Glomerular visceral epithelial cell (primary cell): ENCODE measurements at regions not wholly inside any gene's neighbourhood (a gene's known extent, or its start where the extent isn't known, plus 50 kb on each side); places are given as distances from the start of the nearest gene placed in this dataset.
"Not testable (repeated sequence)": the region's sequence is repeated elsewhere in the genome, so short reads cannot be mapped to it uniquely, and the experiment has no call there.

Experiments used
- DNase-seq: peaks from one replicate; pipeline ENCODE4 v3.0.0-alpha.2; 2016; ENCODE audit errors: extremely low spot score

GRCh38 chr13:72586518-72586917, 140.9 kb downstream of the MZT1 start:
- no peak for DNase-seq

GRCh38 chr13:72585254-72585653, 142.2 kb downstream of the MZT1 start:
- DNase-seq: no peak

- DNase-seq: no peak
These were observed 156.2 kb downstream of the MZT1 start for GRCh38 chr13:72571191-72571590.

- no peak for DNase-seq
These were observed 157.4 kb downstream of the MZT1 start for GRCh38 chr13:72570019-72570418.

GRCh38 chr13:72567566-72567965, 159.9 kb downstream of the MZT1 start:
- no peak for DNase-seq

GRCh38 chr13:72566526-72566925, 160.9 kb downstream of the MZT1 start:
- DNase-seq: no peak

GRCh38 chr13:72565893-72566292, 161.5 kb downstream of the MZT1 start:
- DNase-seq: peak; percentile 37

- no peak for DNase-seq
These were observed 164.7 kb downstream of the MZT1 start for GRCh38 chr13:72562686-72563085.

- no peak for DNase-seq
These were observed 165.6 kb downstream of the MZT1 start for GRCh38 chr13:72561791-72562190.

- no peak for DNase-seq
These were observed 167.7 kb downstream of the MZT1 start for GRCh38 chr13:72559716-72560115.

- no peak for DNase-seq
These were observed 170.5 kb downstream of the MZT1 start for GRCh38 chr13:72556945-72557344.

- no peak for DNase-seq
These were observed 171.8 kb downstream of the MZT1 start for GRCh38 chr13:72555601-72556000.

- DNase-seq: no peak
These were observed 174.7 kb downstream of the MZT1 start for GRCh38 chr13:72552731-72553130.

GRCh38 chr13:72545895-72546294, 181.5 kb downstream of the MZT1 start:
- not testable (repeated sequence) for DNase-seq

GRCh38 chr13:72545030-72545719, 182.3 kb downstream of the MZT1 start:
- no peak for DNase-seq

GRCh38 chr13:72544042-72544441, 183.4 kb downstream of the MZT1 start:
- DNase-seq: no peak

GRCh38 chr13:72542241-72542640, 185.2 kb downstream of the MZT1 start:
- no peak for DNase-seq

- no peak for DNase-seq
These were observed 185.8 kb downstream of the MZT1 start for GRCh38 chr13:72541674-72542073.

GRCh38 chr13:72540881-72541280, 186.5 kb downstream of the MZT1 start:
- no peak for DNase-seq

- no peak for DNase-seq
These were observed 187.5 kb downstream of the MZT1 start for GRCh38 chr13:72539925-72540324.

GRCh38 chr13:72537782-72538181, 189.6 kb downstream of the MZT1 start:
- DNase-seq: no peak

GRCh38 chr13:72537395-72537780, 190.0 kb downstream of the MZT1 start:
- DNase-seq: no peak

- no peak for DNase-seq
These were observed 190.6 kb downstream of the MZT1 start for GRCh38 chr13:72536714-72537394.
